ENCODE measurements at regions not wholly inside any gene's neighbourhood (a gene's known extent, or its start where the extent isn't known, plus 50 kb on each side); places are given as distances from the start of the nearest gene placed in this dataset.

DNA sequence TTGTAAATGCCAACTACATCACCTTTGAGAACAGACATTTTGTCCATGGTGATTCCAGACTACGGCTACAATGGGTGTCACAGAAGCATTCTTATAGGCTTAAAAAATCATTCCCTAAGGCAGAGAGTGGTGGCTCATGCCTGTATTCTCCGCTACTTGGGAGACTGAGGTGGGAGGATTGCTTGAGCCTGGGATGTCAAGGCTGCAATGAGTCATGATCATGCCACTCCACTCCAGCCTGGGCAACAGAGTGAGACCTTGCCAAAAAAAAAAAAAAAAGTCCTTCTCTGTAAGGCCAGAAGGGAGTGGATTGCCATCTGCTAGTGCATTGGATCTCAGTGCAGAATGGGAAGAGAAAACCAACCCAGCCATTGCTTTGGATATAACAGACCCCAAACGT is 522.5 kb downstream of the VRK1 start:
- H3K4me3 Mint-ChIP-seq (ENCODE audit: unreplicated experiment): no peak overlapping the region
- H3K27ac Mint-ChIP-seq (ENCODE audit: unreplicated experiment): no peak overlapping the region

GRCh38 chr14:97328743-97329142 is 531.6 kb downstream of the VRK1 start:
- no peak for DNase-seq (ENCODE audit: low spot score)
- no peaks in the 10 kb centered on the region for H3K36me3 Mint-ChIP-seq (ENCODE audit: low read depth, unreplicated experiment)
- H3K4me1 Mint-ChIP-seq (ENCODE audit: unreplicated experiment): no peaks in the 10 kb centered on the region

More for the DNA sequence above, 522.5 kb downstream of the VRK1 start:
- no peak for DNase-seq (ENCODE audit: low spot score)
- Mint-ChIP-seq H3K4me1 (ENCODE audit: unreplicated experiment) (no peaks in the 10 kb centered on the region), H3K9me3 (ENCODE audit: unreplicated experiment) (no peaks in the 10 kb centered on the region), H3K27me3 (ENCODE audit: unreplicated experiment) (no peaks in the 10 kb centered on the region), H3K36me3 (ENCODE audit: low read depth, unreplicated experiment) (no peaks in the 10 kb centered on the region)
- TF ChIP-seq CTCF (IDR thresholded peaks at IDR 0.05; ENCODE audit: unreplicated experiment): no peak

DNA sequence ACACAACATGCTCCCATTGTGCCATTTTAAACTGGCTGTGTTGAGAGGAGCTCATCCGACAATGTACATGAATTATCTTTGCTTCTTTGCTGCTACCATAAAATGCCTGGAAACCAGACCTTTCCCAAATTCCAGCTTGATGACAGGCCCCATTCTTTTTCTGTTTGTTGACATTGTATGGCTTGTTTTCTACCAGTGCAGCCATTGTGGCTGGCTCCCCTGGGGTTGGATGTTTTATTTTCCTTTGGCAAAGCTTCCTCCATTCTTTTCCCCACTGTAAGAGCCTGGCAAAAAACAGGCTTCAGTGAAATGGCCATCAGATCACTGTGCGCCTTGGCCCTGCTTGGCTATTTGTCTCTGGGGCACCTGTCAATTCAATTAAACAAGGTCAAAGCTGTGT is 532.5 kb downstream of the VRK1 start:
- no peaks in the 10 kb centered on the region for H3K4me1 Mint-ChIP-seq (ENCODE audit: unreplicated experiment)
- H3K27ac Mint-ChIP-seq (ENCODE audit: unreplicated experiment): no peak overlapping the region
- no peak overlapping the region for H3K4me3 Mint-ChIP-seq (ENCODE audit: unreplicated experiment)
- no peaks in the 10 kb centered on the region for H3K9me3 Mint-ChIP-seq (ENCODE audit: unreplicated experiment)
- no peaks in the 10 kb centered on the region for H3K27me3 Mint-ChIP-seq (ENCODE audit: unreplicated experiment)
- DNase-seq (ENCODE audit: low spot score): no peak
- TF ChIP-seq CTCF (IDR thresholded peaks at IDR 0.05; ENCODE audit: unreplicated experiment): no peak
- H3K36me3 Mint-ChIP-seq (ENCODE audit: low read depth, unreplicated experiment): no peaks in the 10 kb centered on the region

More at GRCh38 chr14:97328743-97329142, 531.6 kb downstream of the VRK1 start:
- H3K27ac Mint-ChIP-seq (ENCODE audit: unreplicated experiment): no peak overlapping the region
- TF ChIP-seq CTCF (IDR thresholded peaks at IDR 0.05; ENCODE audit: unreplicated experiment): no peak
- no peaks in the 10 kb centered on the region for H3K27me3 Mint-ChIP-seq (ENCODE audit: unreplicated experiment)
- H3K4me3 Mint-ChIP-seq (ENCODE audit: unreplicated experiment): no peak overlapping the region
- H3K9me3 Mint-ChIP-seq (ENCODE audit: unreplicated experiment): no peaks in the 10 kb centered on the region

- Mint-ChIP-seq H3K4me3 (ENCODE audit: unreplicated experiment) (no peak overlapping the region), H3K9me3 (ENCODE audit: unreplicated experiment) (no peaks in the 10 kb centered on the region), H3K4me1 (ENCODE audit: unreplicated experiment) (no peaks in the 10 kb centered on the region), H3K27ac (ENCODE audit: unreplicated experiment) (no peak overlapping the region), H3K27me3 (ENCODE audit: unreplicated experiment) (no peaks in the 10 kb centered on the region), H3K36me3 (ENCODE audit: low read depth, unreplicated experiment) (no peaks in the 10 kb centered on the region)
- TF ChIP-seq CTCF (IDR thresholded peaks at IDR 0.05; ENCODE audit: unreplicated experiment): no peak
- no peak for DNase-seq (ENCODE audit: low spot score)
Observed at GRCh38 chr14:97331058-97331457, 533.9 kb downstream of the VRK1 start.

GRCh38 chr14:97331526-97331925 is 534.3 kb downstream of the VRK1 start:
- no peaks in the 10 kb centered on the region for H3K9me3 Mint-ChIP-seq (ENCODE audit: unreplicated experiment)
- H3K36me3 Mint-ChIP-seq (ENCODE audit: low read depth, unreplicated experiment): no peaks in the 10 kb centered on the region
- H3K4me1 Mint-ChIP-seq (ENCODE audit: unreplicated experiment): no peaks in the 10 kb centered on the region

More at GRCh38 chr14:97331526-97331925, 534.3 kb downstream of the VRK1 start:
- no peak for TF ChIP-seq CTCF (IDR thresholded peaks at IDR 0.05; ENCODE audit: unreplicated experiment)
- no peak overlapping the region for H3K27ac Mint-ChIP-seq (ENCODE audit: unreplicated experiment)
- no peak overlapping the region for H3K4me3 Mint-ChIP-seq (ENCODE audit: unreplicated experiment)
- peaks cover 1% of the 10 kb centered on the region for H3K27me3 Mint-ChIP-seq (ENCODE audit: unreplicated experiment)
- DNase-seq (ENCODE audit: low spot score): no peak
